HG02798 (cell line): ENCODE measurements at regions not wholly inside any gene's neighbourhood (a gene's known extent, or its start where the extent isn't known, plus 50 kb on each side); places are given as distances from the start of the nearest gene placed in this dataset.

Experiments
- ATAC-seq: cut with Tn5 transposase; IDR thresholded peaks from one replicate; pipeline ENCODE4 v1.9.1; 2021; ENCODE audit warnings: mild to moderate bottlenecking; ENCODE audit not compliant: unreplicated experiment, poor library complexity

DNA sequence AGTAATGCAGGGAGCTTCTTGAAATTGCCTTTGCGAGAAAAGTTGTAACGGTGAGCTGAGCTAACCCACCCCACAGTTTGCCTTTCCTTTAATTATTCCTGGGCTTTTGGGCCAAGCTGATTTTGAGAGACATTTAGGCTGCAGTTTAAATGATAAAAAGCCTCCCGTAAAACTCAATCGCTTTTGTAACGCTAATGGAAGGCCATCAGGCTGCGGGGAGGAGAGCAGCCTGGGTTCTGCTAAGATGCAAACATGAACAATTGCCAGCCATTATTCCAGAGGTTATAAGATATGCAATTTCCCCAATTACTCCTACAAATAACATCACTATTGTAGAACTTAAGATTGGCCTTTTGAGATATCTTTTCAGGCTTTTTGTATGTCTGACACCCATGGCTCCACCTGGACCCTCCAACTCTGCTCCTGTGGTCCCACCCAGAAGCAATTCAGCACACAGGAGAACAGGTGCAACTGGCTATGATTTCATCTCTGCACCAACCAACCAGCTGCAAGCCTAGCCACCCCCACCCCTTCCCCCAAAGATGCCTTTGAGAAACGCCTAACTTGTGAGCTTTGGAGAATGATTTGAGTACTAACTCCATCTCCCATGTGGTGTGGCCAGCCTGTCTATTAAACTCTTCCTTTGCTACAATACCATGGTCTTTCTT lies 108.2 kb upstream of the FAM9C start:
- ATAC-seq: no peak

DNA sequence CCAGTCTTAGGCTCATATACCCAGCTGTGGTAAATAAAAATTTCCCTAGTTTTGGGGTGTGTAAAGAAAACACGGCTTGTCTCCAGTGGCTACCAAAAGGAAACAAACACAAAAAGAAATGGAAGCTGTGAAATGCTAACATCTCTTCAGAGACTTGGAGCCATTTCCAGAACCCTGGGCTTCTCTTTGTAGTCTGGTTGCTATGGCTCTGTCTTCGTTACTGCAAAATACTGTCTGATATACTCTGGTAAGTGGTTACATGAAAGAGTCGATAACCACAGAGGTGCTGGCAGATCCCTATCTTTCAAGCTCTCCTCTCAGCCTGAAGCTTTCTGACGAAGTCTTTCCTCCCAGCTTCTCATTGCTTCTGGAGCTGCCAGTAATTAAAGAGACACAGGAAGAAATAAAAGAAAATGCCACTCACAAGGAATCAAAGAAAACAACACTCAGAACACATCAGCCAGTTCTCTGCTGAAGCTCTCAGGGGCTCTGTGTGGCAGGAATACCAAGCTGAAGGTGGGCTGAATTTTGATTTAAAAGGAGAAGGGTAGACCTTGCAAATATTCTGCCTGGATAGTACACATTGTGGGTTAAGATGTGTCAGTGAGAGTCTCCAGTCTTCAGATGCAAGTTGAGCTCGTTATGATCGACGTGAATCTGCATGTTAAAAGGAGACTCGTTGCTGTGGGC lies 107.6 kb upstream of the FAM9C start:
- no peak for ATAC-seq

DNA sequence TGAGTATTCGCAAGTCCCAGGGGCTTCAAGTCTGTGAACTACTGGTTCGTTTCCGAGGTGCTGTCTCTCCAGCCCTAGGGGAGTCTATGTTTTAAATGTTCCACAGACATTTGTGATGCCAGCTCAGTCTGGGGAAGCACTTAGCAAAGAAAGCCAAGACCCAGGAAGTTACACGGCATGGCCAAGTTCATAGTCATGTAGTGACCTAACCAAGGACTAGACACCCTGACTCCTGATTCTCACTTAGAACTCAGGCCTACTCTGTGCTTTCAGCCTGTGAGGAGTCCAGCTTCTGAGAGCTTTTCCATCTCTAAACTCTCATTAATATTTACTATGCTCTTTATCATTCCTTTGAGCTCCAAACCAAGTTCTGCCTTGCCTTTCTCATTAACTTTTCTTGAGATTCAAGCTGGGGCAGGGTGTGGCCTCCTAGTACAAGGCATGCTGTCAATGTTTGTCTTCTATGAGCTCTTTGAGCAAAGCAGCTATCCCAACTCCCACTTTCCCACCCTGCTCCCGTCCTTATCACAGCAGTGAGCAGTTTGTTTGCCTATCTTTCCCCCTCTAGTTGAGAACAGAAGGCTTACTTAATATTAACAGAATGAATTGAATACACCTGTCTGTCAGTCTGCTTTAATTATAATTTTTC lies 105.4 kb upstream of the FAM9C start:
- no peak for ATAC-seq

DNA sequence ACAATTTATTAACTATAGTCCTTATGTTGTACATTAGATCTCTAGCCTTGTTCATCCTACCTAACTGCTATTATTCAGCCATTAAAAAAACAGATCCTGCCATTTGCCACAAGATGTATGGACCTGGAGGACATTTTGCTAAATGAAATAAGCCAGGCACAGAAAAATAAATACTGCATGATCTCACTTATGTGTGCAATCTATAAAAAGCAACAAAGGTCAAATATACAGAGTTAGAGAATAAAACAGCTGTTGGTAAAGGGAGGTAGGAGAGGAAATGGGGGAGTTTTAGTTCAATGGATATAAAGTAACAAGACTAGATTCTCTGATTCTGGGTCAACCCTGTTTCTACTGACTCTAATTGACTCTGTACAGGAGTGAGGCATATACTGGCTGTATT lies 103.3 kb upstream of the FAM9C start:
- ATAC-seq: no peak

DNA sequence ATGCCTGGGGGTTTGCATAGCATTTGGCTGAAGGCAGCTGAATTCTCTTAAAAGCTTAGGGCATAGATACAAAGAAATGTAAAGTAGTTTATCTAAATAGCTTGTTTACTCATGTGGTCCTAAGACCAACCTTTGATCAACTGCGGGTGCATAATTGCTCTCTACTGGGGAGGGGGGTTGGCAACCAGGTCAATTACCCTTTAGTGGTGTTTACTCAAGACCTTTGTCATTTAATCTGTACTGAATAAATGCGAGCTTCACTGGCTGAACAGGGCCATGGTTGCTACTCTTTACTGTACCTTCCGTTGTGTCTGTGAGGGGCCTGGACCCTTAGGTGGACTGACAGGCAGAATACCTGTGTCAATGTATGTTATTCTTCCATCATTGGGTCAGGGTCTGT lies 102.7 kb upstream of the FAM9C start:
- ATAC-seq: no peak

DNA sequence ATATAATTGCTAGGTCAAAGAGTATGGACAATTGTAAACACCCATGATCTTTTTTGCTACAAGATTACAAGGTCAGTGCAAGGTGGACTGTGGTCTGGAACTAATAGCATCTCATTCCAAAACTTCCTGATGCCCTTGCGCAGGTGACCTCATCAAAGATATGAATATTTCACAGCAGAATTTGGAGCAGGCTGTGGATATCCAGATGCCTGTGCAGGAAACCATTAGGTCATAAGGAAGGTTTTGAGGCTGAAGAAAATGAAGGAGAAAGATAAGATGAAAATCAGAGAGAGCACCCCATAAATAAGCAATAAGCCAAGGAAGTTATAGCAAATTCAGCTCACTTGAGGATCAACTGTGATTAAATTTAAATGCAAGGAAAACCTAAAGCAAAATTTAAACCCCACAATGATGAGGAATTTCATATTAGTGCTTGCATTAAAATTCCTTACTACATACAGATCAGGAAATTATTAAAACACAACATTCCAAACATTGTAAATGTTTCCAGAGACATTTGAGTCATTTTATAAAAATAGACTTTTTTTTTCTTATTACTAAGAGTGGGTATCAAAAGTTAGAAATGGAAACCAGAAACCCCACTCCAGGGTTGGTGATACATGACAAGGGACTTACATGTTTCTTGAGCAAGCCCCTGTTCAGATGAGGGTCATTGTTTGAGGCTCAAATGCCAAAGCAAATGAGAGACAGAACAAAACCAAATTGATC lies 100.7 kb upstream of the FAM9C start:
- ATAC-seq: no peak

DNA sequence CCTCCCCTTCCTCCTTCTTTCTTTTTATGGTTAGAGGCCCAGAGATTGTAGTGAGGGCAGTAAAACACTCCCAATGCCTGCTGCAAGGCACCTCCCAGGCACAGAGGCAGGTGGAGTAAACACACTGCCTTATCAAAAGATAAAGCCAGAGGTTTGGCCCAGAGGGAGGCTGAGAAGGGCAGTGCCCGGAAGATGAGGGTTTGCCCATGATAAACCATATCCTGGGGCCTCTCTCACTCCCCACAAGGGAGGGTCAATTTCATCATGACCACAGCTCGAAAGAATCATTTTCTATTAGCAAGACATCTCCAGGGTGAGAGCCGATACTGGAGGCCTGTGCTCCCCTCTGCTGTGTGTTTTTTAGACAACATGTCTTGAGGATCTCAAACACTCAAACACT lies 98.5 kb upstream of the FAM9C start:
- ATAC-seq: no peak

DNA sequence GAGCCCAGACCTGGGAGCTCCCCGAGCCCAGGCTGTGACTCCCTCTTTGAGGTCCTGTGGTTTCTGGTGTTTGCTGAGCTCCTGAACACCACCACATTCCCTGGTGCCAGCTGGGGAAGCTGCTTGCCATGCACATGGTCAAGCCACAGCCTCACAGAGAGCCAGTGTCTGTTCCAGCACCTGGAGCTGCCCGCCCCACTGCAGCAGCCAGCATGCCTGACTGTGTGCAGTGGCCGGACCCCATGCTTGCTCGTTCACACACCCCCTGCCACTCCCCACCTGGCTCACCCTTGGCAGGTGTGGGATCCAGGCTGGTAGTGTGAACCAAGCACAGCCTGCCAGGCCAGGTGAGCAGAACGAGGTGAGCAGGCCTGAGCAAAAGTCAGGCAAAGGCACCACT lies 95.6 kb upstream of the FAM9C start:
- ATAC-seq: no peak

DNA sequence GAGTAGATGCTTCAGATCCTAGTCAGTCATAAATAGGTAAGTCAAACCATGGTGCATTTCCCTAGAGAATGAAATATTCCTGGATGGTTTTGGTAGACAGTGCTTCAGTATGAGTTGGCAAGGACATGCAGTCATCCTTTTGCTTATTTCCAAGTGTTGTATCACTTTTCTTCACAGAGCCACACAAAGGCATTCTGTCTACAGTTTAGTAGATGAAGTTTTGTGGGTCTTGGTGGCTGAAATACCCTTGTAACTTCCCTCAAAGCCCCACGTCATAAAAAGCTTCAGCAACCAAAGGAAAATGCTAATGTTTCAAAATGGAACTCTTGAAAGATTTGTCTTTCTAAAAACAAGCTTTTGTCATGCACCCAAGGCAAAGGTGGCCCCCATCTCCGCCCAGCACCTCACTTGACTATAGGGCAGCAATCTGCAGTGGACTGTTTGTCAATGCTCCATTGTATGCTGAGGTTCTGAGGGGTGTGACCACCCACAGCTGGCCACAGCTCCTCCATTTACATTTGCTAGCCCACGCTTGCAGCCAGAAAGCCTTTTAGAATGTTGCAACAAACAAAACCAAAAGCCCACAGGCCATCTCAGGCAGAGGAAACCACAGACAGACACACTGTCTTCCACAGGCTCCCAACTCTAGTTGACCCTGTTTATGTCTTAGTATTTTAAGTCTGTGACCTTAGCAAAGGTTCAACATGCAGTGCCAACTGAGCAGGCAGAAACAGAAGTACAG lies 87.1 kb upstream of the FAM9C start:
- no peak for ATAC-seq

DNA sequence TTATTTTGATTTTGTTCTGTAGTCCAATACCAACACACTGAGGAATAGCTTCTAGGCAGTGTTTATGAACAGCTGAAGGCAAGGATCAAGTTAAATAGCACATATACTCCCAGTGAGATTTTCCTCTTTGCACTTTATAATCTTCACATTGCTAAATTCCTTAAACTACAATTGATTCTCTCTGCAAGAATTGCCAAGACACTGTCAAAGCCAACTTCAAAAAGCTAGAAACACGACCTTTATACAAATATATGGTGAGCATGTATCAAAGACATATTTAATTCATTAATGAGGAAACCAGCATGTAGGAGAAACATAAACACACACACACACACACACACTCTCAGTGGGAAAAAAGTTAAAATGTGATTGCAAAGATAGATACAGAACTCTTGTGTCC lies 86.4 kb upstream of the FAM9C start:
- ATAC-seq: no peak

DNA sequence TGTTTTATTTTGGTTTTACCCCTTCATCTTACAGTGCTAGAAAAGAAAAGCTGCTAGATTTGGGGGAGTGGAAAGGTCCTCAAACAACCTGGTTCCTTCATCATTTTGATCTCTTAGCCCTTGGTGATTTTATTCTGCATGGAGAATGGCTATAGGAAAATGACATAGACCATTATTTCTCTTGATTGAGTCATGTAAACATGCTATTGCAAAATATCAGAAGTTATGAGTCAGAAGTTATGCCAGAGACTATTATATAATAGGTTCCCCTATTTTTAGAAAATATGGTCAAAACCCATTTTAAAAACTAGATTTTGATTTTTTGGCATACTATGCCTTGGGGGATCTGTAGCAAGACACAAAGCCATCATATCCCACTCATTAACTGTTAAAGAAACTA lies 83.7 kb upstream of the FAM9C start:
- no peak for ATAC-seq

DNA sequence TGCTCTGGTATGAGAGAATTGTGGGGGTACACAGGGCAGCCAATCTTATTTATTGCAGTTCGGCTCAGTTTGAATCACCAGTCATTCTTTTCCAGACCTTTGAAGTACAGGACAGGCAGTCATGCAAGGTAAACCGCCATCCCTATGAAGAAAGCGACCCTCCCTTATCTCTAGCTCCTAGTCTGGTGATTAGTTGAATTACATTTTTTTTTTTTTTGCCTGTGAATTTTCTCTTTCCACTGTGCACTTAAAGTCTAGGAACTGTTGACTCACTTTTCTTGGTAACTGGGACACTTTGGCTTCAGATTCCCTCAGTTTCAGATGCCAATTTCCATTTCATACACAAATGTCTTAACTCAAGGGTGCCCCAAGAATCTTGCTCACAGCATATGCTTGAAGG lies 82.4 kb upstream of the FAM9C start:
- ATAC-seq: no peak

DNA sequence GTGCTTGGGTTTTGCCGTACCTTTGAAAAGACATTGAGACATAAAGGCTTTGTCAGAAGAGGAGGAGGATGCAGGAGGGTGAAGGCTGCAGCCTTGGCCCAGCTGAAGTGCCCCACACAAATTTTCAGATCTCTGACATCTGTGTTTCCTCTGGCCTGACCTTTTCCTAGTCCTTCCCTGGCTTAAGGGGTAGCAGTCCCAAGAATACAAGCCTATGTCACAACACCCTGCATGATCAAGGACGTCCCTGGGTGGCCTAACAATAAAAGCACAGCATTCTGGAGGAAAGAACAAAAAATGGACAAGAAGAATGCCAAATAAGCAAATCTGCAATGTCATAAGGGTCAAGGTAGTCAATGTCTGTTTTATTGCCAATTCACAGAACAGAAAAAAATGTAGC lies 80.8 kb upstream of the FAM9C start:
- ATAC-seq: no peak

DNA sequence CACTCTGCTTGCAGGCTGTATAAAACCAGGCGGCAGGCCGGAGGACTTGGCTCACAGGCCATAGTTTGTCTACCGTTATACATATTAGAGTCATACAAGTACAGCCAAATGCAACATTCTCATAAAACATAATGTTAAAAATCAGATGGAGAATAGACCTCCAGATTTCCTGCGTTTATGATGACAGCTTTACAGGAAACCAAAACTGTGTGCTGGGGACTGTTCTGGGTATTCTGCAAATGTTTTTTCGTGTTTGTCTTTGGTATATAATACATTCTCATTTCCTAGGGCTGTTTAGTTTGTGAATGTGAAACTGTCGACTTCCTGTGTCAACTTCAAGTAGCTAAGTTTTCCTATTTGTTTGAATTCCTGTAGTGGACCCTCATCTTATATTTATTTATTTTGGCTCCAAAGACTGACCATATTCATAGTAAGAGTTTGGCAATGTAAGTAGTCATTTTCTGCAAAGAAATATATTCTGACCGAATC lies 79.5 kb upstream of the FAM9C start:
- no peak for ATAC-seq

DNA sequence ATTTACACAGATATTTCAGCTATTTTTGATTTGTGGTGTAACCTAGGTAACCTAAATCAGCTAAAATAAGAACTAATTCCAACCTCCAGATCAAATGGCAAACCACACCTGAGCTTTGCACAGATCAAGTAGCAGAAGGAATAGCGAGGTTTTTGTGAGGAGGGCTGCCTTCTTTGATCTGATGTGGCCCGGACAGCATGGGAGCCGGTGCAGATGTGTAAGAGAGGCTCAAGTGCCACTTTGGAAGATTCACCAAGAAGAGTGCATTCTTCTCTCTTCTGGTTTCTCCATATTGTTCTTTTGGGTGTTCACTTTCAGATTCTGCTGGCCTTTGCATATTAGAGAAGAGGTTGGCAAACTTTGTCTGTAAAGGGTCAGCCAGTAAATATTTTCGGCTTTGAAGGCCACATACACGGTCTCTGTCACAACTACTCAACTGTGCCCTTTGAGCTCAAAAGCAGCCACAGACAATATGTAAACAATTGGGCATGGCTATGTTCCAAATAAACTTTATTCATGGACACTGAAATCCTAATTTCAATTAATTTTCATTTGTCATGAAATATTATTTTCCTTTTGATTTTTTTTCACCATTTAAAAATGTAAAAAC lies 78.9 kb upstream of the FAM9C start:
- no peak for ATAC-seq

DNA sequence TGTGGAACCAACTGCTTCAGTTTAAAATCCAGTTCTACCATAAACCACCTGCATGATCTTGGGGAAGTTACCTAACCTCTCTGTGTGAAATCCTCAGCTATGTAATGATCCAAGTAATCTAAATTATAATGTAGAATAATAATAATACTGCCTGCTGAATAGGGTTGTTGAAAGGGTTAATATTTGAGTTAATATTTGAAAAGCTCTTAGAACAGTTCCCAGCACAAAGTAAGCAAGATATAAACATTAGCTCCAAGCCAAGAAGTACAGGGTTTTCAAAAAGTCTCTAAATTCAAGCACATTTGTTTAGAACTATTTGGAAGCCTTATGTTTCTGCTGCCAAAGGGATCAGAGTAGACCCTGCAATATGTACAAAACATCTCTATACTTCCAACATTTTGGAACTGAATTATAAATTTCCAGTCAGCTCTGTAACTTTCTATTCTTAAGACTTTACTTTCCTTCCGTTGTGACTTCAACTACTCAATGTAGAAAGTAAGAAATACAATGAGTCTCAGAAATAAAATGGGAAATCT lies 76.7 kb upstream of the FAM9C start:
- ATAC-seq: no peak

DNA sequence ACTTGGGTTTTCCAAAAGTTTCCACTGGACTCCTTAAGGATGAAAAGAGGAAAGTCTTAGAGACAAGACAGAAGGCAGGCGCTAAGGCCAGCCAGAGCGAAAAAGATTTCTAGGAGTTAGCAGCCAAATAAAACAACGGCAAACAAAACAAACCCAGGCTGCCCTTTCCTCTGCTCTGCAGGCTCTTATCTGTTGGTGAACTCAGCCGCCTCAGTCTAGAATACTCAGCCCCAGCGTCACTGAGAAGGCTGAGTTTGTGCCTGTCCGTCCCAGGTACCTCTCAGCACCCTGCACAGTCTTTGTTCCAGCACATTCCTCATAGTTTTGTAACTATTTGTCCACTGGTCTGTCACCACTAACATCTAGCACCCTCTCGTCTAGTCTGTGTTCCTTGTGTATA lies 75.6 kb upstream of the FAM9C start:
- ATAC-seq: no peak

DNA sequence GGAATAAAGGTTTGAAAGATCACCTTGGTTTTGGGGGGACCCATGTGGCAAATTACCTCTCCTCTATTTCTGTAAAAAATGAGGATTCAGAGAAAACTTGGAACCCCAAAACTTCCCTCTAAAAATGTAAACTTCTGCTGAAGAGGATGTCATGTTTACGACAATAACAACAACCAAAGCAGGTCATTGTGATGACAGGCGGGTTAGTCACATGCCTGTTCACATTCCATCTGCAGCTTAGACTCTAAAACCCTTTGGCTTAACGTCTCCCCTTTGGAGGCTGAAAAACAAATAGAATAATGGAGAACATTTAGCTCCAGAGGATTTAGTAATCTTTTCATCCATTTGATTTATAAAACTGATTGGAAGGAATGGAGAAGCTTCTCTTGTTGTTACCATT lies 75.0 kb upstream of the FAM9C start:
- no peak for ATAC-seq

DNA sequence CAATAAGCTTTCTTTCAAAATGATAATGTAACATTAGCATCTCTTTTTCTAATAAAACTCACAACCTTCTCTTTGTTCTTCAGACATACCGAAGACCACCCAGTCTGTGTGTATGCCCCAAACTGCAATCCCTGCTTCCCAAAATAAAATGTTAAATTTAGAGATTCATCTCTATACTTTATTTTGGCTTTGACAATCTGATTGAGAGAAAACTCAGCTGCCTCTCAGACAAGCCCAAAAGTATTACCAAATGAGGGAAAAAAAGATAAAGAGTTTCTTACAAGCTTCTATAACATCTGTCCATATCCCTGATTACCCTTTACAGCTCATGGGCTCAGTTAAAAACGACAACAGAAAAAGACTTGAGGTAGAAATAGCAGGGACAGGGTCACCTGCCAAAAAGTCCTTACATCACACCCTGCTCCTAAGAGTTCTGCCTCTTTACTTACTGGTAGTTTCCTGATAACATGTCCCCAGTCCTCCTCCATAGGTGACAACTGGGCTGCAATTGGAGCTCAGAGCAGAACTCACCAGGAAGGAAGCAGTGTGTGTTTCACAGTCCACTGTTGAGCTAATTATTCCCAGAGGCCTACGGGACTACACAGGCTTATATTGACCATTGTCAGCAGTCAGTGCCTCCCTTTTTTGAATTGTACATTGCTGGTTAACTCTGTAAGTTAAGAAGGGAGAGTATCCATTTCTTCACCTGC lies 70.9 kb upstream of the FAM9C start:
- no peak for ATAC-seq
